HK-2 (cell line): ENCODE measurements at regions not wholly inside any gene's neighbourhood (a gene's known extent, or its start where the extent isn't known, plus 50 kb on each side); places are given as distances from the start of the nearest gene placed in this dataset.

Experiments
- DNase-seq: peaks from one replicate; pipeline ENCODE4 v3.0.0-alpha.2; 2018; ENCODE audit not compliant: unreplicated experiment

DNA sequence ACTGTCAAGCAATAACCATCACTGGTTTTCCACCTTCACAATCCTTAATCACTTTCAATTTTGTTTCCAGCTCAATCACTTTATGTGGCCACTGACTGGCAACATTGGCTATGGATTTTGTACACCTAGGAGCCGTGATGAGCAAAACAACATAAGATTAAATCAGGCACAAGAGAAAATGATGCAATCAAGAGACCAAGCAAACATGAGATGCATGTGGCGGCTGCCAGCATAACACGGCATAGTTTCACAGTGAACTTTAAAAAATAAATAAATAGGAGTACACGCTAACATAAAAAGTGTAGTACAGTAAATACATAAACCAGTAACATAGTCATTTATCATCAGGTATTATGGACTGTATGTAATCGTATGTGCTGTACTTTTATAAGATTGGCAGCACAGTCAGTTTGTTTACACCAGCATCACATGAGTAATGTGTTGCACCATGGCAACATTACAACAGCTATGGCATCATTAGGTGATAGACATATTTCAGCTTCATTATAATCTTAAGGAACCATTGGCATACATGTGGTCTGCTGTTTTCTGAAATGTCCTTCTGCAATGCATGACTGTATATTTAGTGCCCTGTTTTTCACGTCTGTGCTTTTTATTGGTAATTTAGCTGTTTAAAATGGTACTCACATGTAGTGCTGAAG, 83.3 kb upstream of the PRDM11 start:
- no peak for DNase-seq

DNA sequence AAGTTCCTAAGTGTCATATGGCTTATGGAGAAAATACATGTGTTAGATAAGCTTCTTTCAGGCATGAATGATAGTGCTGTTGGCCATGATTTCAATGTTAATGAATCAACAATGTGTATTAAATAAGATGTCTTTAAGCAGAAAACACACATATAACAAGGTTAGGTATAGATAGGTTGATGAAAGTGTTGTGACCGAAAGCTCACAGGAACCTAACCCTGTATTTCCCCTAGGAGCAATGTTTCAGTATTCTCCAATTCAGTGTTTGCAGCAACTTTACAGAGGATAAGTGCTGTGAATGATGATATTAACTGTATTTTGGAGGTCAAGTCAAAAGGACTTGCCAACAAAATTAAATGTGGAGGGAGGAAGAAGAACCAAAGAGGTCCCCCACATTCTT, 82.8 kb upstream of the PRDM11 start:
- no peak for DNase-seq

DNA sequence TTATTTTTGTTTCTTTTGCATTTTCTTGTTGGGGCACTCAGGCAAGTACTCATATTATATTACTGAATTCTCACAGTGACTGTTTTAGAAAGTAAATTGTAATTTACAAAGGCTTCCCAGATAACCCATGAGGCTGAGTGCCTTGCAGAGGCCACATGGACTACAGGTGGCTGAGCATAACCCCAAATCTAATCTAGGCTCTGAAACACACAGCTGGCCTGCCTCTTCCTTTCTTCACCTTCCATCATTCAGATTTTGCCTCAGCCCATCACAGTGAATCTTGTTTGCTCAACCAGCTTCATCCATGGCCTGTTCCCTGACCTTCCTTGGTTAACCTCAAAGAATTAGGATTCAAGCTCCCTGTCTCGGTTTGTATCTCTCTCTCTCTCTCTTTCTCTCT, 78.5 kb upstream of the PRDM11 start:
- no peak for DNase-seq

DNA sequence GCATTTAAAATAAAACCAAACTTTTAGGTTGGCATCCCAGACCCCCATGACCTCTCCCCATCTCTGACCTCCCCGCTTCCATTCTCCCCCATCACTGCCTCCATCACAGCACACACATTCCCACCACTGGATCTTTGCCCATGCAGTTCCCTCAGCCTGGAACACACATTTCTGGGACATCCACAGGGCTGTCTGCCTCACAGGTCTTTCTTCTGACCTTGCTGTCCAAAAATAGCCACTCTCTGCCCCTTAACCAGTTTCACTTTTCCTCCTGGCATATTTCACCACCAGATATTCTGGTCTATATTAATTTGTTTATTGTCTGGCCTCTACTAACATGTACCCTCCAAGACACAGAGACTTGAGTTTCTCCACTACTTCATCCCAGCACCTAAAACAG, 75.2 kb upstream of the PRDM11 start:
- DNase-seq = no peak

DNA sequence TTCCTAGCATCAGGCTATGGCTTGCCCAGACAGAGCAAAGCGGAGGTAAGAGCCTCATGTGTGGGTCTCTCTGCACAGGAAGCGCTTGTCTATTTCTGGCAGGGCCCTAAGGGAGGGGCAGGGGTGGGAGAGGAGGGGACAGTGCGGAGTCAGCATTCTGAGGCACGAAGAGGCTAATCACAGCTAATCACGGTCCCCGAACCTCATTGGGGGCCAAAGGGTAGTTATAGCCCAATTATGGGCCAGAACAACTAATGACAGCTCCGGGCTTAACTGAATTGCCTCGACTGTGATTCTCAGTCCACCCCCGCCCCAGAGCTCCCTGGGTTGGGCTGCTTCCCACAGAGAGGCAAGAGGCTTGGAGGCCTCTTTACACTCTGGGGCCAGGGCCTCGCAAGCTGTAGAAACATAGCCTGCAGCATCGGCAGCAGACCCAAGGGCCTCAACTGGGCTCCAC, 72.7 kb upstream of the PRDM11 start:
- DNase-seq = no peak

DNA sequence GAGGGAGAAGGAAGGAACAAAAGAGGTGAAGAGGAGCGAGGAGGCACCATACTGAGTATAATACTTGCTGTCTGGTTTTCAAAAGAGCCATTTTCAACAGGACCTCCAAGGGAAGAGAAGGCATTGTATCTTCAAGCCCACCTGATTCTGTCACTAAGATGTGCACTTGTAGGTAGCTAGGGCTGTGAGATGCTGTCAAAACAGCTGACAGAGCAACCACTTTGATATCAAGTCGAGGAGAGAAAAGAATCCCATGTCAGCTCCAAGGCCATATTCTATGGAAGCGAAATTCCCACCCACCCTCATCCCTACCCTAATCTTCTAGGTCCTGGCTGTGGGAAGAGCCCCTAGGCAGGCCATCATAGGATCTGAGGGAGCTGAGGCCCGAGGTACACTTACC, 70.9 kb upstream of the PRDM11 start:
- no peak for DNase-seq

DNA sequence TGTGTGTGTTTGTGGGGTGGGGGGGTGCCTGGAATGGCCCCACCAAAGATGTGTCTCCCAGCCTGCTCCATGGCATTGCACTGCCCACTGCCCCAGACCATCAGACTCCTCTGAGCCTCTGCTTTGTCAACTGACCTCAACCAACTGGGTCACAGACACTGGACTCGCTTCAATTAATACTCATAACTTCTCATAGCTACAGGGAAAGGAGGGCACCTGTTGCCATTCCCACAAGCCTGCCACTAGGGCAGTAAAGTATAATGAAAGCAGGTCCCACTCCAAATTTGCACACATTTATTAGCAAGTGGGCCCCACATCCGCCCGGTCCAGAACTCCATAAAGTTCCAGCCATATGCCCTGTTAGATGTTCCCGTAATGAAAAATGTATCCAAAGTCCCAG, 70.5 kb upstream of the PRDM11 start:
- DNase-seq = no peak

DNA sequence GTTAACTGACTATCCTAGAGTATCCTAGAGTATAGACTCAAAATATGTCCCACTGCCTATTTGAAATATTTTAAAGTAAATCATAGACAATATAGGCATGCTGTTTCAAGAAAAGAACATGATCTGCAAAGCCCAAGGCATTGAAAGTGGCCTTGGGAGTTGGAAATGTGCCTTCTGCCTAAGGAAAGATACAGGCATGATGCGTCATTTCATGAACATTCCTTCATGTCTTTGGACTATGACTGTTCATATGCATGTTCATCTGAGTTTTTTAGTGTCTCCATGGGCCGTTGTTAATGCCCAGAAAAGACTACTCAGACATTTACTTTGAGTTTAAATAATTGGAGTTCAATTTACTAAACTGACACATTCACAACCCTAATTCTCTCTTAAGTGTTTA, 69.7 kb upstream of the PRDM11 start:
- no peak for DNase-seq

DNA sequence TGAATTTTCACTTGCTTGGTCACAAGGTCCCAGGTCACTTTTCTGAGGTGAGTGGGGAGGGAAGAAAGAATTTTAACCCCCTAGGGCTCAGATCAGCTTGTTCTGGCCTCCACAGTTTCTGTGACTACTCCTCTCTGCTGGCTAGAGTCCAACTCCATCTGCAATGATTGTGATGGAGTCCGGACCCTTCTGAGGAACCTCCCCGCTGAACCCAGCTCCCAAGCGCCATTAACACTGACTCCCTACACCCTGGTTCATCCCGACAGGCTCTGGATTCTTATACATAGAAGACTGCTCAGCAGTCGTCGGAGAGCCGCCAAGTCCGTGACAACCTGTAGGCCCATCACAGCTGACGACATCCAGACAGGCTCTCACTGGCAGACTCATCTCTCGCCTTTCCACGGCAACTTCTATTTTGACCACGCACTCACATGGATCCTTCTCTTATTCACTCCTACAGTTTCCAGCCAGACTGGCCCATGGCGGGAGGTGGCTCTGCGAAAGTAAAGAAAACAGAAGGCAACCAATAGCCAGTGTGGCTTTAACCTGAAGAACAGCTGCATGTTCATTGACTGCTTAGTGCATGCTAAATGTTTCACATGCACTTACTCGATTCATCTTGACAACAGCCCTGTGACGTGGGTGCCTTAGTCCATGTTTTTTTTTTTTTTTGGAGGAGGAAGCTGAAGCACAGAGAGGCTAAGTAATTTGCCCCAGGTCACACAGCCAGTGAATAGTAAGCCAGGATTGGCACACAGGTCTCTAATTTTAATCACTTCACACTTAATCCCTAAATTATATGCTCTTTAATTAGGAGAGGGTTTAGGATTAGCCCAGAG, 68.0 kb upstream of the PRDM11 start:
- no peak for DNase-seq

DNA sequence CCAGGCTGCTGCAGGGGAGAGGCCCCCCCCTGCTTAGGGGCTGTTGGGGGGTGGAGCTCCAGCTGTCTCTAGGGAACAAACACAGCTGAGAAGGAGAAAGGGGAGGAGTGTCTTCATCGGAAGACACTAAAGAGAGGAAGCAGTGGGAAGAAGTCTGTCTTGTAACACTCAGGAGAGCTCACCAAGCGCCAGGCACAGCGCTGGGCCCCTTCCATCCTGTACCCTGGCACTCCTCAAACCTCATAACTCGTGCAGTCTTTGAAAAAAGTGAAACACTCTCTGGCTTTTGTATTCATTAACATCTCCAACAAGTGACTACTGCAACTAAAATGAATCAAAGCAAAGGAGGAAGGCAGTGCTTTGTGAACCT, 67.4 kb upstream of the PRDM11 start:
- no peak for DNase-seq

DNA sequence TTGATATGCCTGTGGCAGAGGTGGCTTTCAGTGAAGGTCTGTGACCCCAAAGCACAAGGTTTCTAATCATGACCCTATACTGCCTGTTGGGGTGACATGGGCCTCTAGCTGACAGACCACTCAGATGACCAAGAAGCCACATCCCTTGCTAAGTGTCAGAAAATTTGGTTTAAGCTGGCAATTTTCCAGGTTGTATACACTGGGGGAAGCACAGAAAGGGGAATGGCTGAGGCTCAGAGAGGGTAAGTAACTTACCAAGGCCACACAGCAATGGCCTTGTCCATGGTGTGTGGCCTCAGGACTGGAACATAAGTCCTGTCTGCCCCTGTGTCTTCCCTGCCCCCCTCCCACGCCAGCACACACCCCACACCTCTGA, 66.9 kb upstream of the PRDM11 start:
- no peak for DNase-seq

DNA sequence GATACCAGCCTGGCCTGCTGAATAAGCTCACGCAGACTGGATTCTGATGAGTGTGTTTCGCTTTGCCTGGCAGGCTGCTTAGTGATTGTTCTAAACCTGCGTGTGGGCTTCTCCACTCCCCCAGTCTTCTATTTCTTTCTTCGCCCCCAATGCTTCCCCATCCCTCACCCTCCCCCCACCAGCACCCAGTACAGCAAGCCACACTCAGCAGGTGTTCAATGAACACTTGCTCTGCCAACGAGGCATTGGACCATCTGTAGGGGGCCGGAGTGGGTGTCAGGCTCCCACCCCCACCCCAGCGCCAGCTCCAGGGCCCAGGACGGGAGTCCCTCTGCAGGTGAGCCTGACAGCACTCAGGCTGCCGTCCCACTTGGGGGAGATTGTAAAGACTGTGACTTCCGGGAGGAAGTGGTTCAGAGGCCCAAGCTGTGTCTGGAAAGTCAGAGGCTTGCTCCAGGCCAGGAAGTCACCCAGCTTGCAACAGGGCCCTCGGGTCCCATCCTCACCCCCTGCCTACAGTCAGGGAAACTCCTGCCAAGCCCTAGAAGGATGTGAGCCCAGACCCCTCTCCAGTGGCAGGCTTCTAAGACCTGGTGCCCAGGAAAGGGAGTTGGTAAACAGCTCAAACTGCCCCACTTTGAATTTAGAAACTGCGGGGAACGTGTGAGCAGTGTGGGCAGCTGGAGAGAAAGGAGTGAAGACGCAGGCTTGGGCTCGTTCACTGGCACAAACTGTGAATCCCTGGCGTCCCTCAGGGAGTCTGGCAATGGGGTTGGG, 66.3 kb upstream of the PRDM11 start:
- DNase-seq = no peak

DNA sequence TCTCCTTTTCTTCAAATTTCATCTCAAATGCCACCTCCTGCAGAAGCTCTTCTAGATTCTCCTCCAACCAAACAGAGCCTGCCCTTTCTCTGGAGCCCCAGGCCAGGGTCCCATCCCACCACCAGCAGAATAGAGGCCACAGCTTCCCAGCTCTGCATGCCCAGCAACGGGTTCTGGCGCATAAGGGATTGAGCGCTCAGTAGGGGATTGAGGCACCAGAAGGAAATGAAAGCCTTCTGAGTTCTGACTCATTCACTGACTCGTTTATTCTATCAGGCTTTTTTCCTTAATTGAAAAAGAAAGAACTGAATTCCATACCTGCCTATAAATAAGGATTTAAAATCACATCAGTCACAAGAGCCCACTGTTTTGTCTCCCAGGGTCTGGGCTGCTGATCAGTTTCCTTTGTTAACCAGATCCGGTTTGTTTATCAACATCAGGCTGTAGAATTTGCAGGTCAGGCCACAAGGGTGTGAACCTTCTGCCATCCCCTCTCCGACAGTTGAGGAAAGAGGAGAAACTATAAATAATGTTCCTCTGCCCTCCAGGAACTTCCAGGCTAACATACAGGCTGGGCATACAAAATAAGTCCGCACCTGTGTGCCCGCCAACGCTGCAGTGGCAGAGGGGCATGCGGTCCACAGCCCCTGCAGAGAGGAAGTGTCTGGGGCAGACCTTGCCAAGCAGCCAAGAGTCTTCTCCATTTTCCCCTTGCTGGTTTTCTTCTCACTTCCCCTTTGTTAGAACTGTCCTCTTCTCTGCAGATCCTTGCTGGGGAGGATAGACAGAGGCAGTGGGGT, 63.5 kb upstream of the PRDM11 start:
- DNase-seq = no peak

DNA sequence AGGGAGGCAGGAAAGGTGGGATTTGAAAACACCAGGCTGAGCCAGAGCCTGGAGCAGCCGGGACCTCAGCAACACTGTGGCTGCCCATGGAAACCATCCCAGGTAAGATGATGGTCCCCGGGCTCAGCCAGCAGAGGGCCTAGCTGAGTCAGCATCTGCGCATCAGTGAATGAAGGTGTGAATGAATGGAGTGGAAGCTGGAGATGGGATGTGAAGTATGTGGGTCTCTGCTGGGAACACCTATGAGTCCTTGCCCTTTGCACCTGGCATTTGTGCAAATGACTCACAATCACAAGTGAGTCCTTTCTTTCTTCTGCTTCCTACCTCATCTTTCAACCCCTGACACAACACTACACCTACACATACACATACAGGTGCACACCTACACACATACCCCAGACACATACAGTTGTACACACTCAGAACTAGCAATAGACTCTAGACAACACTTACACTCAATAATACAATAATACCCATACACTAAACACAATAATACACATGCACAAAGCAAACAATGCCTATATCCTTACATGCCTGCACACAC, 62.8 kb upstream of the PRDM11 start:
- no peak for DNase-seq

DNA sequence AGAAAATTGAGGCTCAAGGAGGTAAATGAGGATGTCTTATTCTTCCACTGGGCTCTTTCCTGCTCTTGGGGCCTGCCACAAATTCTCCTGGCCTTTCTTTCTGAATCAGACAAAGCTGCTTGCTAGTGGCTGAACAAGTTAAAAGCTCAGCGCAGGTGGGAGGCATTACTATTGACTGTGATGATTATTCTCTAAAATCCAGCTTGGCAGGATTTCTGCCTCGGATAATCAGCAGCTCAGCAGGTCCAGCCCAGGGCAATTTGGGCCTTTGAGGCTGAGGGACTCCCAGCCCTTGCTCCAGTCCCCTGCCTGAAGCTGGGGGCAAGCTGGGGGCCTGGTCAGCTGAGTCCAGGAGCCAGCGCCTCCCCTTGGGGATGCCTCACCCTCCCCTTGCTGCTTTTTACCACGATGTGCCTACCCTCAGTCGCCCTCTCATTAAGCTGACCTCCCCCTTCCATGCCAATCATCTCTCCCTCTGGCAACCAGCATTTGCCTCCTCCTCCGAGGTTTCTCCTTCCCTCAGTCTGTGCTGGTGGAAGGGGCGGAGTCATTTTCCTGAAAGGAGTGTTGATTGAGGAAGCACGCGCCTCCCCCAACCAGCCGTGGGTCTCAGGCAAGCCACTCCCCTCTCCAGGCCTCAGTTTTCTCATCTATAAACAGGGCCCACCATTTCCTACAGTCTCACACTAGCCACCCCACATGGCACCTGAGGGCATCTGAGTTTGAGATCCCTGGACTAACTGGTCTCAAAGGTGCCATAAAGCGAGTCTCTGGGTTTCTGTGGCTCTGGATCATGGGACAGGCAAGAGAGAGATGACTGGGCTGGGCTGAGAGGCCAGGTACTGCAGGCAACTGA, 60.6 kb upstream of the PRDM11 start:
- DNase-seq = no peak

DNA sequence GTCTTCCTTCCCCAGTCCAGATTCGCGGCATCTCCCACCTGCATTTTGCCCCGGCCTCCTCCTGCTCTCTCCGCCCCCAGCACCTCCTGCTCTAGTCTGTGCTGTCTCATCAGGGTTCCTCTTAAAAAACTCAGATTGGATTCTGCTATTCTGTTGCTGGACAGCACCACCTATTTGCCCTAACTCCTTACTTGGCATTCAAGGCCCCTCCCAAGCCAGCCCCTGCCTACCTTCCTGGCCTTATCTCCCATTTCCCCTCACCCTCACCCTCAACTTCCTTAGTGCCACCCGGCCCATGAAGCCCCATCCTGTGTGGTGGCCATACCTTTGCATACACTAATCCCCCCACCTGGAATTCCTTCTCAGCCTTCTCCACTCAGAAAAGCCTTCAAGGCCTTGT, 59.9 kb upstream of the PRDM11 start:
- no peak for DNase-seq

DNA sequence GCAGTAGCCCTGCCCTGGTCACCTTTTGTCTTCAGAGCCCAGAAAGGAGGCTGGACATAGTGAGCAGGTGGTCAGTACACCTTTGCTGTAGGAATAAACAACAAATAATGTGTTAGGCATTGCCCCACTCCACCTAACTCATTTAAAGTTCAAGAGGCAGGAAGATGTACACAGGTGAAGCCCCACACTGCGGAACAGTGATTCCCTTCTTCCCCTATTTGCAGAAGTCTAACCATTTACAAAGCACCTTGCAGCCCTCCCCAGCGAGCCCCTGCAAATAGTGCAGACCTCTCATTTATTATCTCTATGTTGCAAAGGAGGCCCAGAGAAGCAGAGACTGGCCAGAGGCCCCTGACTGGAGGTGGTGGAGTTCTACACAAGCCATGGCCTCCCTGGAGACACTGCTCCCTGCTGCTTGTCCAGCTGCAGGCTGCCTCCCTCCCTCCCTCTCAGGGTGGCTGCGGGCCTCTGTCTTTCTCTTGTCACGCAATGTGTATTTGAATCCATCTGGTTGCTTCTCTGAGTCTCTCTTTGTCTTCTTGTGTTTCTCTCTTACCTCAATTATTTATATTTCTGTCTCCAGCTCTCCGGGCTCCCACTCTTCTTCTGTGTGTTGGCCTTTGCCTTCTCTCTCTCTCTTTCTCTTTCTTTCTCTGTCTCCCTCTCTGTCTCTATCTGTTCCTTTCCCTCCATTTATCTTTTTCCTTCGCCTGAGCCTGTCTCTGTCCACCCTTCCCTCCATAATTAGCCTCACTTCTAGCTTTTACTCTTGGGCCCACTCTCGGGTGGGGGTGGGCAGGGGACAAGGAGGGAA, 59.1 kb upstream of the PRDM11 start:
- DNase-seq = no peak

DNA sequence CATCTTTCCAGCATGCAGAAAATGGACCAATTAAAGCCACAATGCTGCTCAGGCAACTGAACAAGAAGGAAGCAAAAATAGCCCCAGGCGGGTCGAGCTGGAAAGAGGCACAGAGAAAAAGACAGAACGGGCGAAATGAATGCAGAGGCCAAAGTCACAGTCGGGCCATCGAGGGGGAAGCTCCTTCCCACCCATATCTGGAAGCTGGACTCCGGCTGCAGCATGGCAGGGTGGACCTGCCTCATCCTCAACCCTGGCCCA, 58.6 kb upstream of the PRDM11 start:
- DNase-seq = no peak

DNA sequence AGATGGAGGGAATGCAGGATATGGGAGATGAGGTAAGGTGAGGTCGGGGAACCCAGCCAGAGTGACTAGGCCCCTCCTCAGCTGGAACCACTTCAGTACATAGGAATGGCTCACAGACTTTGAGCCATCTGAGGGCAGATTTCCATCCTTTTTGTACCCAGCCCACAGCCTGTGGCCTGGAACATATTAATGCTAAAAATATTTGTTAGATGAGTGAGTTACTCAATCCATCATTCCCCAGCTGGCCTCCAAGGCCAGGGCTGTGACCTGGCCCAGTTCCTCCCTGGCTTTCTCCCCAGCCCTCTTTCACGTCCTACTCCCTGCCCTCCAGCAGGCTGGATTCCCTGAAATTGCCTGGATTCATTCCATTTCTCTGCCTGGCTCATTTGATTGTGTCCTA, 57.2 kb upstream of the PRDM11 start:
- no peak for DNase-seq
